GM21717 (cell line): ENCODE measurements at regions not wholly inside any gene's neighbourhood (a gene's known extent, or its start where the extent isn't known, plus 50 kb on each side); places are given as distances from the start of the nearest gene placed in this dataset.
"Not testable (repeated sequence)": the region's sequence is repeated elsewhere in the genome, so short reads cannot be mapped to it uniquely, and the experiment has no call there.

Experiments
- ATAC-seq: cut with Tn5 transposase; IDR thresholded peaks from one replicate; pipeline ENCODE4 v1.9.1; 2021; ENCODE audit warnings: mild to moderate bottlenecking, moderate library complexity; ENCODE audit not compliant: unreplicated experiment

DNA sequence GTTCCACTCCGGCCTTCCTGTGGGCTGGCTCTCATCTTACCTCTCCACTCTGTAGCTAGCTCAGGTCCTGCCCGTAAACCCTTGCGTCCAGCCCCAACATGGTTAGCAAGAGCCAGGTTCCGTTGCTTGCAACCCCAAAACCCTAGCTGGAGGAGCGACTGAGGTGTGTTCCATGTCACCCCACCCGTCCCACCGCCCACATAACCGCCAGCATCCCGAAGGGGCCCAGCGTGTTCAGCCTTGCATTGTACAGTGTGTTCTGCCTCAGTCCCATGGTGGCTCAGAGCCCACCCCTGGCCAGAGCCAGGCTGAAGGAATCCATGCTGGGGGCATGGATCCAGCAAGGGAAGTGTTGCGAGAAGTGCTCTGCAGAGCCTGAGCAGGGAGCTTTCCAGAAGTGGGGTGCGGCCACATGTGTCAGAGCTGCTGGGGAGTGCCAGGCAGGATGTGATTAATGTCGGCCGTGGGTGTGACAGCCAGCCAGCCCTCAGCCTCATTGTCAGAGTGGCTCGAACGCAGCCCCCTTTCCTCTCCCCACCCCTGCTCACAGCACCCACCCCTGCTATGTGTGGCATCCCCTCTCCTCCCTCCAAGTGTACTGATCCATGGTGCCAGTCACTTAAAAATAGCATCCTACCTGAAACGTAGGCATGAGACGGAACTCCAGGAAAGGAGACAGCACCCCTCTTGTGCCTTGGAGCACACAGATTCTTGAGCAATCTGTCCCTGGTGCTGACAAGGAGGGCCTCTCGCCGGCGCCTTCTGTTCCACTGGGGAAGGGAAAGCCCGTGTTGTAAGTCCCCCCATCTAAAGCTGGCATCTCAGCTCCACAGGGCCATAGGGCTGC lies 158.9 kb downstream of the OR4M2 start:
- ATAC-seq: not testable (repeated sequence)

GRCh38 chr15:22239806-22240180 lies 159.5 kb downstream of the OR4M2 start:
- ATAC-seq: no peak

- ATAC-seq: no peak
Measured at GRCh38 chr15:22240403-22240802, 160.1 kb downstream of the OR4M2 start.

GRCh38 chr15:22240986-22241385 lies 160.7 kb downstream of the OR4M2 start:
- no peak for ATAC-seq

DNA sequence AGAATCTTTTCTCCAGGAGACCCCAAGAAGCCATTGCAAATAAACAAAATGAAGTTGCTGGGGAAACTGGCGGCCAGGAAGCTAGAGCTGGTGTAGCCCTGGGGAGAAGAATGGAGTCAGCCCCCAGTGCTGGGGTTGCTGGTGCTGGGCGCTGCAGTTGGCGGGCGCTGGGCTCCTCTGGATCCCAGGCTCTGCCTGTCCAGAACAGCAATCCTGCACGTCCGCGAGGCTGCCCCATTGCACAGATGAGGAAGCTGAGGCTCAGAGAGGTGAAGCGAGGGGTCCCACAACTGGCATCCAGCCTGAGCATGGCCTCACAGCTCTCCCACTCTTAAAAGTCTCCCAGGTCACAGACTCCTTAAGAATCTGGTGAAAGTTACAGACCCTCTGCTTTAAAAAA lies 161.1 kb downstream of the OR4M2 start:
- ATAC-seq: no peak

- ATAC-seq: not testable (repeated sequence)
Measured at GRCh38 chr15:22242311-22242710, 162.0 kb downstream of the OR4M2 start.

DNA sequence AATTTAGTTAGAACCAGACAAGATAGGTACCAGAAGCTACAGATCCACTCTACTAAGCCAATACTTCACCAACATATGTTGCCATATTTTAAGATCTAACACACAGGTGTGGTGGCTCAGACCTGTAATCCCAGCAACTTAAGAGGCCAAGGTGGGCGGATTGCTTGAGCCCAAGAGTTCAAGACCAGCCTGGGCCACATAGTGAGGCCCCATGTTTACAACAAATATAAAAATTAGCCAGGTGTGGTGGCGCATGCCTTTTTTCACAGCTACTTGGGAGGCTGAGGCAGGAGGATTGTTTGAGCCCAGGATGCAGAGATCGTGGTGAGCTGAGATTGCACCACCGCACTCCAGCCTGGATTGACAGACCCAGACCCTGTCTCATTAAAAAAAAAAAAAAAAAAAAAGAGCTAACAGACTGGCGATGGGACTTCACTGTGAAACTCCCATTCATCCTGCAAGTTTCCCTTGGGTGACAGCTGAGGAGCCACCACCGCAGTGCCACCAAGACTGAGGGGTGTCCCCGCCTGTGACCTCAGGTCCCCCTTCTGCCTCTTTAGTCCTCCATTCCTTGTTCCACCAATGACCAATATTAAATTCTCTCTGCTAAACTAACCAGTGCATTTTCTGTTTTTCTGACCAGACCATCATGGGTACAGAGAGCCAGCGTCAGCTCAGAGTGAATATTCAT lies 163.3 kb downstream of the OR4M2 start:
- no peak for ATAC-seq

DNA sequence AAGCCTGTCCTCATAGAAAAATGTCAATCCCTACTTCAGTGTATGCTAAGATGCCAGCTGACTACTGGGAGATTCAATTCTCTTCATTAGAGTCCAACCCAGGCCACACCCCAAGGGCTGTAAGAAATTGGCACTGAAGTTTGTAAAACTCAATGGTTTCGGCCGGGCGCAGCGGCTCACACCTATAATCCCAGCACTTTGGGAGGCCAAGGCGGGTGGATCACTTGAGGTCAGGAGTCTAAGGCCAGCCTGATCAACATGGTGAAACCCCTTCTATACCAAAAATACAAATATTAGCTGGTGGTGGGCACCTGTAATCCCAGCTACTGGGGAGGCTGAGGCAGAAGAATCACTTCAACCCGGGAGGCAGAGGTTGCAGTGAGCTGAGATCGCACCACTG lies 169.2 kb downstream of the OR4M2 start:
- ATAC-seq: not testable (repeated sequence)

GRCh38 chr15:22250501-22251290 lies 170.4 kb downstream of the OR4M2 start:
- ATAC-seq: not testable (repeated sequence)

DNA sequence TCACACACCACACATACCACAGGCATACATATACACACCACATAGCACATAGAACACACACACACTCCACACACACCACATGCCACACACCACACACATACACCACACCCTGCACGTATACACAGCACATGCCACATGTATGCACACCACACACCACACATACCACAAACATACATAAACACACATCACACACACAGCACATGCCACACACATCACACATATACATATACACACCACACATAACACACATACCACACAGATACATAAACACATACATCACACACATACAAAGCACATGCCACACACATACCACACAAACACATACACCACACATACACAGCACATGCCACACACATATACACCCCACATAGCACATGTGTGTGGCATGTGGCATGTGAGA lies 171.1 kb downstream of the OR4M2 start:
- ATAC-seq: no peak

DNA sequence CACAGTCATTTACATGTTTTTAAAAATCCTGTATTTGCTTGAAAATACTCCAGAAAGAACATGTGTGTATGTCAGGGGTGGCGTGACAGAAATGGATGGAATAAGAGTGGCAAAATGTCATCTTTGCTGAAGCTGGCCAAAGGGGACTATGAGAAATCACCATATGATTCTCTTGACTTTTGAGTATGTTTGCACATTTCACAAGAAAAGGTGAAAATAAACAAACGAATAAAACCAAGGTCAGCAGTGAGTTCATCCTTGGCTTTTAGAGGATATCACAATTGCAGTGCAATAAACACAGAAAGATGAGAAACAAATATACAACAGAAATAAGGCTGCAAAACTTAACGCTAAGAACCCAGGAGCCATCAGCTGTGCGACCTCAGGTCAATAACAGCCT lies 171.7 kb downstream of the OR4M2 start:
- ATAC-seq: not testable (repeated sequence)

DNA sequence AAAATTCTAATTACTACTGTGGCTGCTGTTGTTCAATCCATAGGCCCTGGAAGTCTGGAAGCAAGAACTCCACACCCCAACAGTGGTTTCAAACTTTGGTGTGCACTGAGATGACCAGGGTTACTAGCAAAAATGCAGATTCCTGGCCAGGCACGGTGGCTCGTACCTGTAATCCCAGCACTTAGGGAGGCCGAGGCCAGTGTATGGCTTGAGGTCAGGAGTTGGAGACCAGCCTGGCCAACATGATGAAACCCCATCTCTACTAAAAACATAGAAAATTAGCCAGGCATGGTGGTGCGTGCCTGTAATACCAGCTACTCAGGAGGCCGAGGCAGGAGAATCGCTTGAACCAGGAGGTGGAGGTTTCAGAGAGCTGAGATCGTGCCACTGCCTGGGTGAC lies 172.2 kb downstream of the OR4M2 start:
- ATAC-seq: not testable (repeated sequence)

- ATAC-seq: not testable (repeated sequence)
Measured at GRCh38 chr15:22253002-22253675, 172.8 kb downstream of the OR4M2 start.

DNA sequence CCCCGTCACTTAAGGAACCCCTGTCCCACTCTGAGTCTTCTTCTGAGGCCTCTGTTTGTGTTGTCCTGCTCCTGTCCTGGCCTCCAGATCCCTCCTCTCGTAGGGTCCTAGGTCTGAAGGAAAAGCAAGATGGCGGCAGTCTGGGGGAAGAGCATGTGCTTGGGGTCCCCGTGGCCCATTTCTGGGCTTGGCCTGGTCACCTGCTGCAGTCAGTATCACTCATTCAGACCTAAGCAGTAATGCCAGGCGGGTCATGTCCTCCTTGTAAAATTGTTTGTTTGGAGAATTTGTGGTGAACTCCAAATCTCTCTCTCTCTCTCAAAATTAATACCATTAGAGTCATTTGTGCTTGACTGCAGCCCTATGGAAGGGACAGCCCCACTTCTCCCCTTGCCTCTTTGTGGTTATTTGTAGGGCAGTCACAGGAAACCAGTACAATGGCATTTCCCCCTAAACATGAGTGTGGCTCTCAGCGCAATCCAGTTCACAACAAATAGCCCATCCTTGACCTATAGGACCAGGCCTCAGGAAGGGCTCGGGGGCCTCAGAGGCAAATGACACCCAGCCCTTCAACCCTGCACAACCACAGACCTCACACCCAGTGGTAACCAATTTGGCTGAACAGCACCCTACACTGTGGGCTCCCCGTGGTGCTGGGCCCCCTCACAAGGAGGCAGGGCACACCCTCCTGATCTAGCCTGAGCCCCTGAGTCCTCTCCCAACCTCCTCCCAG lies 173.5 kb downstream of the OR4M2 start:
- peak; percentile 79 for ATAC-seq

GRCh38 chr15:22254409-22255045 lies 174.2 kb downstream of the OR4M2 start:
- ATAC-seq: peak; percentile 25

- not testable (repeated sequence) for ATAC-seq
Measured at GRCh38 chr15:22255606-22256005, 175.3 kb downstream of the OR4M2 start.

DNA sequence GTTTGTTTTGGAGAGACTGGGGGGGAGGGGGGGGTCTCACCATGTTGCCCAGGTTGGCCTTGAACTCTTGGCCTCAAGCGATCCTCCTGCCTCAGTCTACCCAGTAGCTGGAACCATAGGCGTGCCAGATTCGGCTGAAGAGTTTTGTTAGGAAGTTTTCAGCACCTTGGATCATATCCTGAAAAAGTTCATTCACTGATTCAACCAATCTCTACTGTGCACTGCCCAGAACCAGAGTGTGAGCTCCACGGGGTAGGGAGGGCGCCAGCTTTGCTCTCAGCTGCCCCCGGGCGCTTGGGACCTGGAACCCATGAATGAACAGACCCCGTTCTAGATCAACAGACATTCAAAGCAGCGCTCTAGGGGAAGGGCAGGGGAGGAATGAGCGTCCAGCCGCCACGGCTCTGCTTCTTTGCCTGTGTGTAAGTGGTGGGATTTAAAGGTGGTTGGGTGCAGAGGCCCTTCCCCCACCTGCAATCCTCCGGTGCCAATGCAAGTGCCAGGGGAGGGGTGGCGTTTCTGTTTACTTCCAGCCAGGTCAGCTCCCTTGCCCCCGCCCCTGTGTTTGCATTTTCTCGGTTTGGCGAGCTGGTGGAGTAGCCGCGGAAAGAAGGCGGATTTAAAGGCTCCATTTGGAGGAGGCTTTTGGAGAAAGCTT lies 176.2 kb downstream of the OR4M2 start:
- not testable (repeated sequence) for ATAC-seq

DNA sequence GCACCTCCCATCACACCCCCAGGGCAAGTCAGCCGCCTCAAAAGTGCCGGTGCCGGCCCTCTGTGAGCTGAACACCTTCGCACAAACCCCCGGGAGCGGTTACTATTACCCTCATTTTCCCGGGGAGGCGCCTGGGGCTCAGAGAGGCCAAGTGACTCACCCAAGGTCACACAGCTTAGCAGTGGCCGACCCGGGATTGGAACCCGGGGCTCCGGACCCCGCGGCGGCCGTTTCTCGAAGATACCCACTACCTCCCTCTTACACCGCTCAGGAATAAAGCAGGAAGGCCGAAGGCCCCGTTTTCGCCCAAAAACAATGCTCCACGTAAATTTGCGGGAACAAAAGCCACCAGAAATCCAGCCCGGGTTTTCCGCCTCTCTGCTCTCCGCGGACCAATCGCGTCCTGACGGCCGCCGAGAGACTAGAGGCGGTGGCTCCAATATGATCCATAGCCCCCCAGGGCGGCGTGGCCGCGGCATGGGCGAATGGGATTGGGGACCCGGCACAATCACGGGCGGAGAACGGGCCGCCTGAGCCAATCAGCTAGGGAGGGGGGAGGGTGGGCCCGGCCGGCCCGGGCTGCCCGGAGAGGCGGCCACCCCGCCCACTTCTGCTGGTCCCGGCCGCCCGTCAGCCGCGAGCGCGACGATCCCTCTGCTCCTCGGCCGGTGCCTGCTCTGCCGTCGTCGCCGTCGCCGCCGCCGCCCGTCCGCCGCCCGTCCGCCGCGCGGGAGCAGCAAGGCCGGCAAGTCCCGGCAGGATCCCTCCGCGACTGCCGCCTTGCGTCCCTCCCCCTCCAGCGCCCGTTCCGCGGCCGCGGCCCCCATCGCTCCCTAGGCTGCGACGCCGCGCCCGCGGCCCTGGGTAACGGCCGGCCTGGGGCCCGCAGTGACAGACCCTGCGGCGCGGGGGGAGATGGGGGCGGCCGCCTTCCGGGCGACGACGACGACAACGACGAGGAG lies 177.0 kb downstream of the OR4M2 start:
- no peak for ATAC-seq
